ENCODE measurements at regions not wholly inside any gene's neighbourhood (a gene's known extent, or its start where the extent isn't known, plus 50 kb on each side); places are given as distances from the start of the nearest gene placed in this dataset.

GRCh38 chr4:81557306-81557705, 85.6 kb upstream of the RASGEF1B start (continued):
- TF ChIP-seq NANOG (IDR thresholded peaks at IDR 0.05; ENCODE audit: insufficient read depth, low read depth, low read length, poor library complexity, severe bottlenecking) (no peak), MAX (IDR thresholded peaks at IDR 0.05) (no peak), MAFK (IDR thresholded peaks at IDR 0.05; ENCODE audit: low read depth, low read length) (no peak), SAP30 (IDR thresholded peaks at IDR 0.05; ENCODE audit: insufficient read depth, insufficient replicate concordance, low read length) (no peak), CREB1 (IDR thresholded peaks at IDR 0.05) (no peak)

All from H1 (cell line).